NCI-H128 (cell line): ENCODE measurements at regions not wholly inside any gene's neighbourhood (a gene's known extent, or its start where the extent isn't known, plus 50 kb on each side); places are given as distances from the start of the nearest gene placed in this dataset.

Source experiments
- DNase-seq: peaks from one replicate; lab custom pipeline; 2025; ENCODE audit not compliant: unreplicated experiment; lab: John Stamatoyannopoulos, UW

DNA sequence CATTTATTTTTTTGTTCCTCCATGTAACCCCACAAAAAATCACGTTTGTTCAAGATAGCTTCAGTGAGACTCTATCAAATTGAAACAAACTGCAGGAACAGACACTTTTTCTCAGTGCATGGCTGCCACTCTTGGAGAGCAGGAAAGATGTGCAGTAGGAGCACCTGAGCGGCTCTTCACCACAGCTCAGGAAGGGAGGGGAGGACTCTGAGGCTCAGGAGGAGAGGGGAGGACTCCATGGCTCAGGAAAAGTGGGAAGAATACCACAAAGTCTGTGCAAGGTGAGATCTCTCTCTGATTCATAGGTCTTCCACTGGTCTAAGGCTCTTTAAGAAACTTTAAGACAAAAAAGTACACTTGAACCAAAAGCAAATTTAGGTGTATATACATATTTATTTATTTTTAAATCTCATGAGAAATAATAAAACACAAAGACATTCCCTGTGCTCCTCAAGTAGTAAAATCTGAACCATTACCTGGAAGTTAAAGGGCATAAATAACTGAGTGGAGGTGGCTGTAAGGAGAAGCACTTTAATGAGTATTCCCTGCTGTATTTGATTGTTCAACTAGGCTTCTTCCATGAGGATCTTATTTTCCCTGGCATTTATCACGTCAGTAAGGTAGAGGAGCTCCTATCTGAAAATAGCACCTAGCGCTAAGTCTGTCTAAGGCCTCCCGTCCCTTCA is 69.2 kb upstream of the CCN6 start:
- no peak for DNase-seq

DNA sequence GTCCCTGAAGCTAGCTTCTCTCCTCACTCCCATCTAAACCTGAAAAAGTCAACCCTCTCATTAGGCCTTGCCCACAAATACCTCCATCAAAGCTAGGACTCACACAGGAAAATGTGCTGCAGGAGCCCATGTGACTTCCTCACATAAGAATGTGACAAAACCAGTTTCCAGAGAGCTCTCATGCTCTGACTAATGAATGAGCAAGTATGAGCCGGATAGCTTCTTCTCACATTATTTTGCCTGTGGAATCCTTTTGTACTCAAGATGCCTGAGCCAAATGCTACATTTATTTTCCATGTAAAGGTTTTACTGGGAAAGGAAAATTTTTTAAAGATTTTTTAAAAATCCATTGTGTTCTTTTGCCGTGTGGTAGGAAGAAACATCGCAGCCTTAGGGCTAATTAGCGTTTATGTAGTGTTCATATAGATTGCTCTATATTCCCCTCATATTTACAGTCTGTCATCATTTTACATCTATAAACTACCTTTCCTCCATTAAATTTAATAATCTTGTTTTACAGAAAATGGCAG is 68.6 kb upstream of the CCN6 start:
- DNase-seq = peak; percentile 6

DNA sequence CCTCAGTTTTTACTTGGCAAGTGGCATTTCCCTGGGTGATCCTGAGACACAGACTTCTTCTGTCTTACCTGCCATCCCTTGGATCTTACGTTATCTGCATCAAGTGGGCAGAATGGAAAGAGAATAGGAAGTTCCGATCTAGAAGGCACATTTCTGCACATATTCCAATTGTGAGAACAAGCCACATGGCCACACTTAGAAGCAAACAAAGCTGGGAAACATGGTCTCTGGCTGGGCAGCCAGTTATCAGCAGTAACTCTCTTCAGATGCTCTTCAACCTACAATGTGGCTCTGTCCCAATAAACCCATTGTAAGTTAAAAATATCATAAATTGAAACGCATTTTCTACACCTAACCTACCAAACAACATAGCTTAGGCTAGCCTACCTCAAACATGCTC is 67.3 kb upstream of the CCN6 start:
- no peak for DNase-seq

DNA sequence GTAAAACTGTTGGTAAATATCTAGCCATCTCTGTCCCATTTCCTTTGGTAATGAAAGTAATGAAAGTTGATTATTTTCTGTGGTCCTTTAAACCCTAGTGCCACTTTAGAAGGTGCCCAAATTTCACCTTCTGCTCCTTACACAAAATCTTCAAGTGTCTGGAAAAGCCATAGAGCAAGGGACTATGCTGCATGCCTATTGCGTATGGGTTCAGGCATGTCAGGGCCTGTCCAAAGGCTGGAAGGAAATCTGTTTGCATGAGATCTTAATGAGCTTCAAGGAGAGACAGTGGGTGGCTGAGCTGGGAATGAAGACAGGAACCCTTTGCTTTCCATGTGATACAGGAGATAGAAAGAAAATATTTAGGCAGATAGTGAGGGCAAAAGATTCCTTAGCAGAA is 66.6 kb upstream of the CCN6 start:
- DNase-seq = no peak

DNA sequence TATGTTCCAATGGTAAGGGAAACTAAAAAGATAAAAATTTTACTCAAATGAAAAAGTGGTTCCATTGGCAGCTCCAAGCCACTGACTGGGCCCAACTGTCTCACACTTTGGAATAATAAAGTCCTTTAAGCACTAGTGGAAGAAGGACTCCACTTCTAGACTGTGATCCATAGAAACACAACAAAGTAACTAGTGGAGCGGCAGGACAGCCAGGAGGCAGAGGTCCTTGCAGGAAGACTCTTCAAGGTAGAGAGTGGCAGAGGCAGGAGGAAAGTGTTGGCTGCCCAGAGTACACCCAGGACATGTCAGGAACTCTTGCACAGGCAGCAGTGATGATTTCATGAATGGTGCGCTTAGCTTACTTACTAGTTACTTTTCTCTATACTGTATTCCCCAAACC is 65.0 kb upstream of the CCN6 start:
- DNase-seq = no peak

GRCh38 chr6:111989743-111990142 is 64.2 kb upstream of the CCN6 start:
- no peak for DNase-seq

GRCh38 chr6:111990214-111990613 is 63.7 kb upstream of the CCN6 start:
- no peak for DNase-seq

- no peak for DNase-seq
These were observed 61.1 kb upstream of the CCN6 start for GRCh38 chr6:111992851-111993250.

DNA sequence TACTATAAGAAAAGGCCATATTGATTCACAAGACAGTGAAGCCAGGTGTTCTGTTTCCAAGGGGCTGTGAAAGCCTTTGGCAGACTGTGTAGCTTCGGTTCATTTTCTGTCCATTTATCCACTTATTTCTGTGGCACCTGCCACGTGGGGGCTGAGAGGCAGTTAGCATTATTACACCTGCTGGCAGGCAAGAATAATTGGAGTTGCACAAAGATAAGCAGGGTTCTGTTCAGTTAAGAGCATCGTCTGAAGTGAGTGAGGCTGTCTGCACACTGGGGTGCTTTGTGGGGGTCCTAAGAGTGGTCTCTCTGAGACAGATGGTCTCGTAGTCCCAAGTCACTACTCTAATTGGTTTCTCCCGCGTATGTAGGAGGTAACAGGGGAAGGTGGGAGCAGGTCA is 60.6 kb upstream of the CCN6 start:
- DNase-seq = peak; percentile 57

GRCh38 chr6:111994791-111995190 is 59.1 kb upstream of the CCN6 start:
- DNase-seq = no peak

GRCh38 chr6:111995404-111995803 is 58.5 kb upstream of the CCN6 start:
- DNase-seq = no peak

- no peak for DNase-seq
These were observed 57.6 kb upstream of the CCN6 start for GRCh38 chr6:111996144-111996865.

DNA sequence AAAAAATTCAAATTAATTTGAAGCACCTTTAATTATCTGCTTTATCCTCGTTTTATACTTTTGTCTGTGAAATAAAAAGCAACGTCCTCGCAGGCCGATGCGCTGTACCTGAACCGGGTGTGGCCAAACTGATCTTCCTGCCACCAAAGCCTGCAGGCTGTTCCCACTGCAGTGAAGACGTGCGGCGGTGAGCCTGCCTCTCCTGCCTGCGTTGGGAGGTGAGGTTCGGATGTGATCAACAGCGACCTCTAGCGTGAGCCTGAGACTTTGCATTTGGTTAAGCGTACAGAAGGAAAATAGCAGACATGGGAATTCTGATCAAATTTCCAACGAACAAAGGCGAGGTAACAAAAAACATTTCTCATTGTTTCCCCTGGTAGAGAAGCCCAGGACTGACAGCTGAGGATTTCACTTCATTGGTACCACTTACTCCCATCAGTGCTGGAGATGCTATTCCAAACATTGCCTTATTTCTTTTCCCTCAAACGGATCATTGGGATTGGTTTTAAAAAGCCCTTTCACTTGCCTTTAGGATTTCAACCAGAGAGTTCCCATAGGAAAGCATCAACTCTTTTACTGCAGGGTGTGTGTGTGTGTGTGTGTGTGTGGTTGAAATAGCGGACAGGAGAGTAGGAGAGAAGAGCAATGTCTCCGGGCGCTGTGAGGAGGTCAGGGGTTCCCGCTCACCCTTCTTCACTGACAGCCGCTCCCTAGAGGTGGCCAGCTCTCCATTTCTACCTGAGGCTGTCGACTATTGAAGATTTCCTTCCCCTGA is 56.6 kb upstream of the CCN6 start:
- DNase-seq = peak; percentile 68

DNA sequence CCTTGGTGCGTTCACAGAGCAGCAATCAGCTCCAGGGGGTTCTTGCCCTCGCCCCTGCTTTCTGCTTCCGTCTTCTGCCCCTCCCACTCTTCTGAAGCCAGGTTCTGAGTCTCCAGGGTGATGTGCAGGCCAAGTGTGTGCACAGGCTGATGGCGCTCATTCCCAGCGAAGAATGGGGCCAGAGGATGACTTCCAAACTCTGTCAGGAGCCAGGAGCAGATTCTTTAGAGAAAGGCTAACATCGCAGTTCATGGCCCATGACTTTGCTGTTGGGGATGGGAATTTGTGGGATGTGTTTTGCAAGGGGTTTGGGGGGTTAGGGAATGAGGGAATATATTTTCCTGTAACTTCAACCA is 56.1 kb upstream of the CCN6 start:
- no peak for DNase-seq

DNA sequence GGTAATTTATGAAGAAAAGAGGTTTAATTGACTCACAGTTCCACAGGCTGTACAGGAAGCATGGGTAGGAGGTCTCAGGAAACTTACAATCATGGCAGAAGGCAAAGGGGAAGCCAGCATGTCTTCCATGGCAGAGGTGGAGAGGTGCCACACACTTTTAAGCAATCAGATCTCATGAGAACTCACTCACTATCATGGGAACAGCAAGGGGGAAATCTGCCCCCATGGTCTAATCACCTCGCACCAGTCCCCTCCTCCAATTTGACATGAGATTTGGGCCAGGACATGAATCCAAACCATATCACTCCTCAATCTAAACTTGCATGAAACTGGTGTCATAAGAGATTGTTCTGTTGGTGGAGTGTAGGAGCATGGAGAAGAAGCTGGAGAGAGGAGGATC is 51.6 kb upstream of the CCN6 start:
- DNase-seq = no peak
